NB4 (cell line): ENCODE measurements at regions not wholly inside any gene's neighbourhood (a gene's known extent, or its start where the extent isn't known, plus 50 kb on each side); places are given as distances from the start of the nearest gene placed in this dataset.
A peak's percentile ranks its signal among the peaks of the same experiment; 100 is the strongest.

Source experiments
- DNase-seq: peaks from one replicate; pipeline ENCODE4 v3.0.0; 2010; ENCODE audit warnings: low read depth
- H3K4me3 ChIP-seq: one replicate; pipeline ENCODE4 v1.5.1; 2011; ENCODE audit warnings: mild to moderate bottlenecking, low read depth, low read length, moderate library complexity
- MYC ChIP-seq: IDR thresholded peaks from 2 replicates; pipeline ENCODE4 v1.6.1; 2011; ENCODE audit warnings: low read depth, low read length
- POLR2A ChIP-seq: IDR thresholded peaks from 2 replicates; pipeline ENCODE4 v1.6.1; 2011; ENCODE audit warnings: mild to moderate bottlenecking; ENCODE audit not compliant: insufficient read length; ENCODE audit errors: extremely low read depth
- TF ChIP-seq, protein P1 (sequence below): IDR thresholded peaks from one replicate; pipeline ENCODE4 v1.5.1; 2012; ENCODE audit warnings: low read depth, low read length
- TF ChIP-seq, protein P2 (sequence below): IDR thresholded peaks from 2 replicates; pipeline ENCODE4 v1.6.1; 2011; ENCODE audit warnings: low read depth, low read length

DNA sequence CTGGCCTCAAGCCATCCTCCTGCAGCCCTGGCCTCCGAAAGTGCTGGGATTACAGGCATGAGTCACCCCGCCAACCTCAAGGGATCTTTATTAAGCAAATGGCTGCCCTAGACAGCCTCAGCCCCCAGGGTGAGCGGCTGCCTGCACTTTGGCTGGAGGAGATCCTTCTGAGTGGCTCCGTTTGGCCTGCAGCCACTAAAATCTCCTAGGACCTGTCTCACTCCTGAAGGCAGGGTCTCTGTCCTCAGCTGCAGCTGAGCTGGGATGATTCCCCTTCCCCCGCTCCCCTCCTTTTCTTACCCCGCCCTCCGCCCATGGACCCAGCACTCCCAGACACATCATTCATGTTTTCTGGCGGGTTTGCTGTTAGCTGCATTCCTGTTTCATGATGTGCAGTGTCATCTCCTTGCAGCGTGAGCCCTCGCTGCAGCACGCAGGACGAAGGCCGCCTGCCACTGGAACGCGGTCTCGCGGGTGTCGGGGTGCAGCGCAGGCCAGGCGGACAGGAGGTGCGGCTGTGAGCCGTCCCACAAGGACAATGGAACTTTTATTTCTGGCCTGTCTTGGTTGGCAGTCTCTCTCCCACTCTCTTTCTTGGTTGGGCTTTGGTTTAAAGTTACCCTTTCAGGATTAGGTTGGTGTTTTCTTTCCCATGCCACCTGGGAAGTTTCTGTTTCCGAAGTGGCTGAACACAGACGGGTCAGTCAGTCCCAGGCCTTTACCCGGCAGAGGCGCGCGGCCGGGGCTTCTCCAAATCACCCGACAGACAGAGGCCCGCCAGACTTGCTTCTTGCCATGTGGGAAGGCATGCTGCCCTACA, 137.1 kb downstream of the FOXD1 start:
- TF ChIP-seq, protein P1, sequence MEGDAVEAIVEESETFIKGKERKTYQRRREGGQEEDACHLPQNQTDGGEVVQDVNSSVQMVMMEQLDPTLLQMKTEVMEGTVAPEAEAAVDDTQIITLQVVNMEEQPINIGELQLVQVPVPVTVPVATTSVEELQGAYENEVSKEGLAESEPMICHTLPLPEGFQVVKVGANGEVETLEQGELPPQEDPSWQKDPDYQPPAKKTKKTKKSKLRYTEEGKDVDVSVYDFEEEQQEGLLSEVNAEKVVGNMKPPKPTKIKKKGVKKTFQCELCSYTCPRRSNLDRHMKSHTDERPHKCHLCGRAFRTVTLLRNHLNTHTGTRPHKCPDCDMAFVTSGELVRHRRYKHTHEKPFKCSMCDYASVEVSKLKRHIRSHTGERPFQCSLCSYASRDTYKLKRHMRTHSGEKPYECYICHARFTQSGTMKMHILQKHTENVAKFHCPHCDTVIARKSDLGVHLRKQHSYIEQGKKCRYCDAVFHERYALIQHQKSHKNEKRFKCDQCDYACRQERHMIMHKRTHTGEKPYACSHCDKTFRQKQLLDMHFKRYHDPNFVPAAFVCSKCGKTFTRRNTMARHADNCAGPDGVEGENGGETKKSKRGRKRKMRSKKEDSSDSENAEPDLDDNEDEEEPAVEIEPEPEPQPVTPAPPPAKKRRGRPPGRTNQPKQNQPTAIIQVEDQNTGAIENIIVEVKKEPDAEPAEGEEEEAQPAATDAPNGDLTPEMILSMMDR: no peak
- TF ChIP-seq MYC: no peak
- TF ChIP-seq, protein P2, sequence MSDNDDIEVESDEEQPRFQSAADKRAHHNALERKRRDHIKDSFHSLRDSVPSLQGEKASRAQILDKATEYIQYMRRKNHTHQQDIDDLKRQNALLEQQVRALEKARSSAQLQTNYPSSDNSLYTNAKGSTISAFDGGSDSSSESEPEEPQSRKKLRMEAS: no peak
- TF ChIP-seq POLR2A: no peak
- DNase-seq: peak; percentile 51
- H3K4me3 ChIP-seq: no peak overlapping the region

DNA sequence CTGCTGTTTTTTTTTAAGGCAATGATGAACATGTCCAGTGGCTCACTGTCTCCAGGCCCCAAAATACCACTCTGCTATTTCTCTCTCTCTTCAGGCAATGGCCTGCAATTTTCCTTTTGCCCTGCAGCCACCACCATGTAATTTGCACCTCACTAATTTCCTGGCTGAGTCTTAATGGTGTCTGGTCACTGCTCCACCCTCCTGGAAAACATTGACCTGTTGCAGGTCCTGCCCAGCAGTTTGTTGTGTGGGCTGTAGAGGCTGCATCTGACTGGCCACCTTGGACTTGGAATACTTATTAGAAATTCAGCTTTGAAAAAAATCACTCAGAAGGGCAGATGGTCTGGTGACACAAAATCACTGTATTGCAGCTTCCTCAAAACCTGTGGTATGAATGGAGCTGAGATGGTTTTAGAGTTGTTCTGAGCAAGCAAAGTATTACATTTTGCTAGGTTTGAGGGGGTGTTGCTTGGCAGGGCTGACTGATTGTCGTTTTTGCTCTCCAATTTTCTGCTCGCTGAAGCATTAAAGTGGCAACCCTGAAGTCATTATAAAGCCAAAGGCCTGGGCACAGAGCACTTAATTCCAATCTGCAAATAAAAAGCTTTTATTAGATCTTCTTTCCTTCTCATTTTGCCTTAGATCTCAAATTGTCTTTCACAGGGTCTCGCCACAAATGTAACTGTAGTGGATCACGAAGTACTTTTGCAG, 134.8 kb downstream of the TMEM174 start:
- TF ChIP-seq POLR2A: no peak
- TF ChIP-seq, protein P1: no peak
- TF ChIP-seq, protein P2: no peak
- no peak for TF ChIP-seq MYC
- no peak overlapping the region for H3K4me3 ChIP-seq
- DNase-seq: no peak

DNA sequence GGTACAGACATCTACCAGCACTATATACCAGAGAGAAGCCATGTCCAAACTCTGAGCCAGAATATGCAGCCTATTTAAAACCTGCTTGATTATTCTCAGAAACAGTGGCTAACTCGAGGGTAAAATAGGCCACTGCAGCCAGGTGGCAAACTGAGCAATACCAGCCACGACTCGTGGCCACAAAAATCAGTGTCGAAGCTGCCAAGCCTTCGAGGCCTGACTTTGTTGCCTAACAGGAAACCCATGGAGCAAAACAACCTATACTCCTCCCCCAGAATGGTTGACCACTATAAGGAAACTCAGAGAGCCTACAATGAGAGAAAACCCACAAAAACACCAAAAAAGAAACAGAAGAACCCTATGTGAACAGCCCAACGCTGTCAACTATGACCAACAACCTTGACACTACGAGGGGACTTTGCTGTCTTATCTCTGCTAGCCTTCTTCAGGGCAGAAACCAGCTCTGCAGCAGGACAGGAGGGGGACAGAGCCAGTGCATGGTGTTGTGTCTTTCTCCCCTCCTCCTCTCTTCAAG, 133.8 kb downstream of the TMEM174 start:
- TF ChIP-seq, protein P1: no peak
- TF ChIP-seq, protein P2: no peak
- TF ChIP-seq MYC (no peak), POLR2A (no peak)
- DNase-seq: peak; percentile 36
- H3K4me3 ChIP-seq: no peak overlapping the region

DNA sequence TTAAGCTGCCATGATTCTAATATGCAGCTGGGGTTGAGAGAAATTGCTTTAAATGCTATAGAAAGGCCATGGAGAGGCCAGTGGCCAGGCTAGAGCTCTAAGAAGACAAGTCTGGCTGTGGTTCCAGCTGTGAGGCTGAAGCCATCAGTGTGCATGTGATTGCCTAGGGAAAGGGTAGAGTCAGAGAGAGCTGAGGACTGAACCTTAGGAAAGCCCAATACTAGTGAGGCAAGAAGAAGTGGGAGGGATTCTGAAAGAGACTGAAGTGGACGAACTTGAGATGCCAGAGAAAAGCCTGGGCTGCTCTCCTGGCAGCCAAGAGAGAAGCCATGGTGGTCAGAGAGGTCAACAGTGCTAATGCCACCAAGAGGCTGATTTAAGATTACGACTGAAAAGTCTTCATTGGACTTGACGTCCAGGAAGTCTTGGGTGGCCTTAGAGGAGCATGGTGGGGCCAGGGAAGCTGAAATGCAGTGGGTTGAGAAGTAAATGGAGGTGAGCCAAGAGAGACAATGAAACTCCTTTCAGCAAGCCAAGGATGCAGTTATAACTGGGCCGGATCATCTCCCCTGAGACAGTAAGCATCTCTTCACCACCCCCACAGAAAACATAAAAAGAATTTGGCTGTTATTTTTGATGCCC, 133.2 kb downstream of the TMEM174 start:
- no peak for TF ChIP-seq MYC
- no peak for TF ChIP-seq POLR2A
- TF ChIP-seq, protein P1: no peak
- TF ChIP-seq, protein P2: no peak
- no peak overlapping the region for H3K4me3 ChIP-seq
- DNase-seq: no peak

DNA sequence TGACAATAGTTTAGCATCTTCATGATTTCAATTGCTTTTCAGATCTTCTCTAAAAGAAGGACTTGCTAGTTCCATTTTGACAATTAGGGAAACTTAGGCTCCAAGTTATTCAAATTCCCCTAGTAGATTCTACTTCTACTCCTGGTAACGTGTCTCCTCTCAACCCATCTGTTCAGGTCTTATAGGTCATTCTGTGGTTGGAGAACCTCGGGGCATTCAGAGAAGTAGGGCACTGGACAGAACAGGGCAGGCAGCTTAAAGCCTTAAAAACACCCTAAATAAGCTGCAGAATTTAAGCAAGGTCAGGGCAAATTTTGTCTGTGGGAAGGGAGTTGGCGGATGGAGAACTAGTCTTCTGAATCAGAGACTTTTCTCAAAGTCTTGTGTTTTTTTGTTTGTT, 132.4 kb downstream of the TMEM174 start:
- DNase-seq: no peak
- H3K4me3 ChIP-seq: no peak overlapping the region
- no peak for TF ChIP-seq POLR2A
- TF ChIP-seq, protein P2: no peak
- TF ChIP-seq, protein P1: no peak
- TF ChIP-seq MYC: no peak
